Inferior parietal cortex (tissue), 1 donor: ENCODE measurements at regions not wholly inside any gene's neighbourhood (a gene's known extent, or its start where the extent isn't known, plus 50 kb on each side); places are given as distances from the start of the nearest gene placed in this dataset.

Experiments
- DNase-seq: peaks from one replicate; pipeline ENCODE4 v3.0.0-alpha.2; 2016; ENCODE audit errors: extremely low spot score

DNA sequence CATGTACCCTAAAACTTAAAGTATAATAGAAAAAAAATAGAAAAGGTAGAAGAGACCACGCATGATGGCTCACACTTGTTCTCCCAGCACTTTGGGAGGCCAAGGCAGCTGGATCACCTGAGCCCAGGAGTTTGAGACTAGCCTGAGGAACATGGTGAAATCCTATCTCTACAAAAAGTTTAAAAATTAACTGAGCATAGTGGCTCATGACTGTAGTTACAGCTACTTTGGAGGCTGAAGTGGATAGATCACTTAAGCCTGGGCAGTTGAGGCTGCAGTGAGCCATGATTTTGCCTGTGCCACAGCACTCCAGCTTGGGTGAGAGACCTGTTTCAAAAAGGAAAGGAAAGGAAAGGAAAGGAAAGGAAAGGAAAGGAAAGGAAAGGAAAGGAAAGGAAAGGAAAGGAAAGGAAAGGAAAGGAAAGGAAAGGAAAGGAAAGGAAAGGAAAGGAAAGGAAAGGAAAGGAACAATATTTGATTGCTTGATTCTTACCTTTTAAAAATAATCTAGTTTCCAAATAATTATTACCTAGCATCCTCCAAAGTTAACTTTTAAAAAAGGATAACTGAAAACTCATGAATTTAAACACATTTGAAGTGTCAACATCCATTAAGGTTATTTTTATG is 99.9 kb upstream of the PAX6 start:
- no peak for DNase-seq

DNA sequence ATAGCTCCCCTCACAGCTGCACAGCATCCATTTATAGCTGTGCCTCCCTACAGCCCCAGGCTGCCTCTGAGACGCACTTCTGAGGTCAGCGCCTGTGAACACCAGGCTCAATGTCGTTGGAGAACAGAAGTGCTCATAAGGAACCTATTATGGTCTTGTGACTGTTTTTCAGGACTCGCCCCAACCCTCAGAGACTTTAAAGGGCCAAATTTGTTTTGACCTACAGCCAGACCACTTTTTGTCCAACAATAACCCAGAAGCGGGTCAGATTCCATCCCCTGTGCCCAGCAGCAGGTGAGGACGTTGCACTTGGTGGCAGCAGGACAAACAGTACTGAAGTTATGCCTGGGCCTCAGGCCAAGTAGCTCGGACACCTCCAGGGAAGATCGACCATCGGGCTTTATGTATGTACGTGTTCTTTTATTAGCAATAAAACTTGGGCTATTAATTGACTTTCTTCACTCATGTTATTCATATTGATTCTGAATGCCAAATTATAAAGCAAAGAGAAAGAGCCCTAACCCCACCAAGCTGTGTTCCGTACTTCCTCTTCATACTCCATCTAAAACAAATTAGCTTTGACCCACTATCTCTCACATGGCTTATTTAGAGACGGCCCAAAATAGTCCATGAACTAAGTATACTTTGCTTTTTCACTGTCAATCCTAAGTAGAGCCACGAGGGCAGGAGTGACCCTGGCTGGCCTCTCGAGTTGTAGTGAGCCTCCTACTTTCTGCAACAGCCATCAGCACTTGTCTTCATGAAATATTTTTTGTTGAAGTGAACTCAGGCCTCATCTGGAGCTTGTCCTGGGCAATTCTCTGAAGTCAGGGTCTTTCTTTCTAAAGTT is 92.3 kb upstream of the PAX6 start:
- DNase-seq = no peak

- DNase-seq = no peak
Observed at GRCh38 chr11:31902706-31903105, 91.6 kb upstream of the PAX6 start.

- DNase-seq = no peak
Observed at GRCh38 chr11:31895926-31896325, 84.8 kb upstream of the PAX6 start.

GRCh38 chr11:31887180-31887579 is 76.1 kb upstream of the PAX6 start:
- DNase-seq = no peak

- no peak for DNase-seq
Observed at GRCh38 chr11:31884080-31884479, 73.0 kb upstream of the PAX6 start.

DNA sequence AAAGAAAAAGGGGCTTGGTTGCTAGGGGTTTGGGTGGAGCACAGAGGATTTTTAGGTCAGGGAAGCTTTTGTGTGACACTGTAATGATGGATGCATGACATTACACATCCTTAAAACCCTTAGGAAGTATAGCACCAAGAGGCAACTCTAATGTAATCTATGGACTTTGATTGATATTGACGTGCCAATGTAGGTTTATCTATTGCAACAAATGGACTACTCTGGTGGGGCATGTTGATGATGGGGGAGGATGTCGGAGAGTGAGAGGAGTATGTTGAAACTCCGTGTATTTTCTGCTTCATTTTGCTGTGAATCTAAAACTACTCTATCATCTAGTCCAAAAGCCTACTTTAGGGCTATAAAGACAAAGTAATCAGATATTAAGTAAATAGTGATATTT is 72.3 kb upstream of the PAX6 start:
- no peak for DNase-seq

- DNase-seq = no peak
Observed at GRCh38 chr11:31882951-31883392, 71.8 kb upstream of the PAX6 start.

- no peak for DNase-seq
Observed at GRCh38 chr11:31881825-31882224, 70.7 kb upstream of the PAX6 start.

GRCh38 chr11:31879681-31880080 is 68.6 kb upstream of the PAX6 start:
- DNase-seq = no peak

- DNase-seq = no peak
Observed at GRCh38 chr11:31877863-31878262, 66.7 kb upstream of the PAX6 start.

- no peak for DNase-seq
Observed at GRCh38 chr11:31877083-31877482, 66.0 kb upstream of the PAX6 start.

DNA sequence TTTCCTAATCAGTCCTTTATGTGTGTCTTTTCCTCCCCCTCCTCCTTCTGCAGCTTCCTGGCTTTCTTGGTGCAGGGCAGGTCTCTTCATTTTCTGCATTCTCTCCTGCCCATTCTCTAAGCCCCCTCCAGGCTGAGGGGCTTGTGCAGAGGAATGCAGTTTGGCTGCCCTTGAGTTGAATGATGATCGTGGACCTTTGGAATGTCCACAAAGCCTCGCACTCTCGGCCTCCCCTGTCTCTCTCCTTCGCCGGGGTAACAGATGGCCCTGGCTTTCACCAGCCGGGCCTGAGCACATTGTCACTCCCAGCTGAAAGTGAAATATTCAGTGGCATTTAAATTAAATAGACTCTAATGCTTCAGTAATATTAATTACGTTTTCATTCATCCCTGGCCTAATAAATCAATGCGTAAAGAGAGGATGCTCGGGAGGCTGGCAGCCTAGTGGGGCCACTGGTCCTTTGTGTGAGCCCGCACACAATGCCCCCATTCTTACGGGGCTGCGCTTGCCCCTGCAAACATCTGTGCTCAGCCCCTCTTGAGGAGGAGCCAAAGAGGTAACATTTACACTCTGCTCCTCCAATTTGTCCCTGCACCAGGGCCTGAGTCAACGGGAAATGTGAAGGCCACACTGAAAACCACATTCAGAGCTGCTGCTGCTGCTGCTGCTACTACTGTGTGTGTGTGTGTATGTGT is 64.9 kb upstream of the PAX6 start:
- no peak for DNase-seq

DNA sequence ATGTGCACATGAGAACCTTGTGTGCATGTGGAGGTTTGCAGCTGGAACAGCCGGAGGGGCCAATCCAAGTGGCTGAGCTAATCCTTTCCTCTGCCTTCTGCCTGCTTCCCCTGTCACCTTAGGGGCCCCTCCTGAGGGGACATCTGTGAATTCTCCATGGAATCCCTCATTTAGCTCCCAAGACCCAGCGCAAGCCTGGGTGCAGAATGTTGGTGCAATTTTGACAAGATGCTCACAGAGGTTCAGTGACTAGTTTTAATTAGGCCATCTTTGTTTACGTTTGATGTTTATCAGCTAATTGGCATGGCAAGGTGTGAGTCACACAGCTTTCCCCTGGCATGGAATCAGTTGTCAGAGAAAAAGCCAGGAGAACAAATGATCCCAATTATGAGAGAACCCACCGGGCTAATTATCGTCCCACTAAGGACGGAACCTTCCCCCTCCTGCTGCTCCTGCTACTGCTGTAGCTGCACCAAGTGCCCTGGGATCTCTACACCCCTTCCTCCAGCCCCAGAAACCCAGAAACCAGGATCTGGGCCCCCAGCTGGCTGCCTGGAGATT is 63.6 kb upstream of the PAX6 start:
- no peak for DNase-seq

DNA sequence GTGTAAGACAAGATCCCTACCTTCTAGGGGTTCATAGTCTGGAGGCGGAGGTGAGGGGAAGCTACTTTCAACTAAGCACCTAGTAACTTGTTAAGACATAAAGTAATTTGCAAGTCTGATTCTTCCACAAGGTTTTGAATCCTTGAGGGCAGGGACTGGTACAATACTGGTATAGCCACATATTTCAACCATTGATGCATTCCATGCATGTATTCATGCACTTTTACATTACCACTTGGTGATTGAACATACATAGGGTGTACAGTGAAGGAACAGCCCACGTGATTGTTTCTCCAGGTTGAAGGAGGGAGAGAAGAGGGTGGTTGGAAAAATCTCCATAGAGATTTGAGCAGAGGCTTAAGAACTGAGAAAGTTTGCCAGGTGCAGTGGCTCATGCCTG is 62.0 kb upstream of the PAX6 start:
- no peak for DNase-seq

- no peak for DNase-seq
Observed at GRCh38 chr11:31872076-31872443, 60.9 kb upstream of the PAX6 start.

GRCh38 chr11:31871310-31872075 is 60.4 kb upstream of the PAX6 start:
- DNase-seq = no peak

GRCh38 chr11:31870609-31871309 is 59.6 kb upstream of the PAX6 start:
- DNase-seq = peak; percentile 23

GRCh38 chr11:31869986-31870385 is 58.9 kb upstream of the PAX6 start:
- no peak for DNase-seq

- DNase-seq = no peak
Observed at GRCh38 chr11:31865606-31866300, 54.6 kb upstream of the PAX6 start.
